Upper lobe of left lung (tissue), 4 donors: ENCODE measurements at regions not wholly inside any gene's neighbourhood (a gene's known extent, or its start where the extent isn't known, plus 50 kb on each side); places are given as distances from the start of the nearest gene placed in this dataset.

Experiments
- CTCF ChIP-seq, 6 experiments: fragments of 450-650 bp in 4 of 6; fragments of 200-600 bp in 2 of 6; sonication (generic) in 2 of 6; IDR thresholded peaks; one replicate each; pipeline ENCODE4 v1.5.1; 2016 to 2019; ENCODE audit warnings: antibody characterized with exemption in 6 of 6
- EP300 ChIP-seq, 4 donors: sonication (generic); formaldehyde crosslinking; IDR thresholded peaks; one replicate each; pipeline ENCODE4 v1.5.1; 2017; ENCODE audit warnings: antibody characterized with exemption in 4 of 4, control low read depth in 2 of 4
- POLR2A ChIP-seq, 4 donors: fragments of 450-650 bp; IDR thresholded peaks; one replicate each; pipeline ENCODE4 v1.5.1; 2016 to 2017; ENCODE audit warnings: antibody characterized with exemption in 4 of 4, mild to moderate bottlenecking in 2 of 4
- POLR2AphosphoS5 ChIP-seq, 2 donors: sonication (generic); formaldehyde crosslinking; IDR thresholded peaks; one replicate each; pipeline ENCODE4 v1.5.1; 2017; ENCODE audit warnings: antibody characterized with exemption in 2 of 2

GRCh38 chr5:57032151-57032551 lies 80.2 kb upstream of the MIER3 start:
- TF ChIP-seq CTCF (IDR thresholded peaks at IDR 0.05) (no peak), POLR2A (IDR thresholded peaks at IDR 0.05) (no peak), EP300 (IDR thresholded peaks at IDR 0.05) (no peak), POLR2AphosphoS5 (IDR thresholded peaks at IDR 0.05) (no peak)
